Uterus (tissue), 3 donors: ENCODE measurements at regions not wholly inside any gene's neighbourhood (a gene's known extent, or its start where the extent isn't known, plus 50 kb on each side); places are given as distances from the start of the nearest gene placed in this dataset.
A peak's percentile ranks its signal among the peaks of the same experiment; 100 is the strongest.

Experiments
- DNase-seq, 2 donors: peaks; one replicate each; pipeline ENCODE4 v3.0.0-alpha.2; 2019 to 2020
- H3K27ac ChIP-seq, 2 donors: fragments of 200-600 bp; sonication (generic); 1 replicate in 1 of 2; 2 replicates in 1 of 2; pipeline ENCODE4 v1.5.1; 2016 to 2018
- H3K27me3 ChIP-seq, 2 donors: fragments of 200-600 bp; sonication (generic); one replicate each; pipeline ENCODE4 v1.5.1; 2018 to 2019; ENCODE audit warnings: control low read depth in 1 of 2
- H3K36me3 ChIP-seq, 2 donors: fragments of 200-600 bp; sonication (generic); one replicate each; pipeline ENCODE4 v1.5.1; 2019; ENCODE audit warnings: control low read depth in 1 of 2
- H3K4me1 ChIP-seq, 2 donors: fragments of 200-600 bp; sonication (generic); one replicate each; pipeline ENCODE4 v1.5.1; 2018 to 2019; ENCODE audit warnings: control low read depth in 1 of 2
- H3K4me3 ChIP-seq, 2 donors: fragments of 200-600 bp; sonication (generic); 1 replicate in 1 of 2; 2 replicates in 1 of 2; pipeline ENCODE4 v1.5.1; 2018 to 2019; ENCODE audit warnings: mild to moderate bottlenecking in 1 of 2
- H3K9me3 ChIP-seq, 2 donors: fragments of 200-600 bp; sonication (generic); one replicate each; pipeline ENCODE4 v1.5.1; 2019; ENCODE audit warnings: control low read depth in 1 of 2
- POLR2A ChIP-seq, 2 donors: fragments of 450-650 bp; IDR thresholded peaks; one replicate each; pipeline ENCODE4 v1.6.1; 2016; ENCODE audit warnings: antibody characterized with exemption in 2 of 2, mild to moderate bottlenecking in 1 of 2, moderate library complexity in 1 of 2
- intact Hi-C: fragments of 100-400 bp; cut with DNase I; formaldehyde crosslinking; loops from one replicate; pipeline ENCODE4 v1.15.1; 2023; ENCODE audit warnings: low total_unique reads
- TF ChIP-seq, protein P1 (sequence below), 4 experiments: fragments of 200-600 bp in 2 of 4; fragments of 450-650 bp in 2 of 4; sonication (generic) in 2 of 4; IDR thresholded peaks; one replicate each; pipeline ENCODE4 v1.5.1; 2016 to 2019; ENCODE audit warnings: antibody characterized with exemption in 4 of 4, mild to moderate bottlenecking in 2 of 4, moderate library complexity in 1 of 4
- donor health status: DM: yes; HTN: yes; CAD: no.

DNA sequence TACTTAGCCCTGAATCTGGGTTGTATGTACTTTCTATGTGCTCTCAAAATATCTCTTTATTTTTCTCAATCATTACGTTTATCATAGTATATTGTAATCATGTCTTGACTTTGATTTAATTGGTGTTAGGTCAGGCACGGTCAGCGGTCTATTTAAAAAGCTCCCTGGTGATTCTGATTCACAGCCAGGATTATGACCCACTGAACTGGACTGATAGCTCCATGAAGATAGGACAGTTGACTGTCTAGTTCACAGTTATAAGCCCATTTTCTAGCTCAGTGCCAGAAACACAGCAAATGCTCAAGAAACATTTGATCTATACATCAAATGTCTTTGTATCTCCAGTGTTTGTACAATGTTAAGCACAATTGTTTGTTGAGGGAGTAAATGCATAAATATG lies 111.5 kb upstream of the CCN2 start:
- no peak overlapping the region for H3K27ac ChIP-seq
- H3K4me1 ChIP-seq, result peaks cover 0 to 3% of the 10 kb centered on the region in 2 donors
- H3K9me3 ChIP-seq, result no peaks in the 10 kb centered on the region
- no peak for TF ChIP-seq POLR2A (IDR thresholded peaks at IDR 0.05)
- TF ChIP-seq, protein P1, sequence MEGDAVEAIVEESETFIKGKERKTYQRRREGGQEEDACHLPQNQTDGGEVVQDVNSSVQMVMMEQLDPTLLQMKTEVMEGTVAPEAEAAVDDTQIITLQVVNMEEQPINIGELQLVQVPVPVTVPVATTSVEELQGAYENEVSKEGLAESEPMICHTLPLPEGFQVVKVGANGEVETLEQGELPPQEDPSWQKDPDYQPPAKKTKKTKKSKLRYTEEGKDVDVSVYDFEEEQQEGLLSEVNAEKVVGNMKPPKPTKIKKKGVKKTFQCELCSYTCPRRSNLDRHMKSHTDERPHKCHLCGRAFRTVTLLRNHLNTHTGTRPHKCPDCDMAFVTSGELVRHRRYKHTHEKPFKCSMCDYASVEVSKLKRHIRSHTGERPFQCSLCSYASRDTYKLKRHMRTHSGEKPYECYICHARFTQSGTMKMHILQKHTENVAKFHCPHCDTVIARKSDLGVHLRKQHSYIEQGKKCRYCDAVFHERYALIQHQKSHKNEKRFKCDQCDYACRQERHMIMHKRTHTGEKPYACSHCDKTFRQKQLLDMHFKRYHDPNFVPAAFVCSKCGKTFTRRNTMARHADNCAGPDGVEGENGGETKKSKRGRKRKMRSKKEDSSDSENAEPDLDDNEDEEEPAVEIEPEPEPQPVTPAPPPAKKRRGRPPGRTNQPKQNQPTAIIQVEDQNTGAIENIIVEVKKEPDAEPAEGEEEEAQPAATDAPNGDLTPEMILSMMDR (IDR thresholded peaks at IDR 0.05), result no peak
- intact Hi-C loops, result no loop called here
- H3K4me3 ChIP-seq, result no peak overlapping the region
- no peaks in the 10 kb centered on the region for H3K36me3 ChIP-seq
- no peaks in the 10 kb centered on the region for H3K27me3 ChIP-seq
- DNase-seq, result no peak

DNA sequence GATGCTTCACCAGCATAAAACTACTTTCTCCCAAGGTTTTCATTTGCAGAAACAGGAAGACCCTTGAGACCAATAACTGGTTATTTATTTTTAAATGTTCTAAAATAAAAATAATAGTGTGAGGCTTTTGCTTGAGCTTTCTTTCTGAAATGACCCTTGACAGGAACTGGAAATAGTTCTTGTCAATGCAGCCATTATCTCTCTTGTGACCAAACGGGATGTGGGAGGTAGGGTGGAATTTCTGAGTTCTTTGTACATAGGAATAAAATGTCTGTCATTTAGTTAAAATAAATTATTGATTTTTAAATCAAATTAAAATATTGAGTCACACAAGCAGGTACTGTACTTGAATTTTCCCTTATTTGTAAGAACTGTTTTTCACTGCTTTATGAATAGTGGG lies 110.2 kb upstream of the CCN2 start:
- Histone ChIP-seq H3K4me1 (peaks cover 0 to 3% of the 10 kb centered on the region in 2 donors), H3K27ac (no peak overlapping the region), H3K36me3 (no peaks in the 10 kb centered on the region), H3K27me3 (no peaks in the 10 kb centered on the region), H3K4me3 (no peak overlapping the region), H3K9me3 (no peaks in the 10 kb centered on the region)
- DNase-seq, result no peak
- intact Hi-C loops, result no loop called here
- TF ChIP-seq, protein P1 (IDR thresholded peaks at IDR 0.05), result no peak
- TF ChIP-seq POLR2A (IDR thresholded peaks at IDR 0.05), result no peak

DNA sequence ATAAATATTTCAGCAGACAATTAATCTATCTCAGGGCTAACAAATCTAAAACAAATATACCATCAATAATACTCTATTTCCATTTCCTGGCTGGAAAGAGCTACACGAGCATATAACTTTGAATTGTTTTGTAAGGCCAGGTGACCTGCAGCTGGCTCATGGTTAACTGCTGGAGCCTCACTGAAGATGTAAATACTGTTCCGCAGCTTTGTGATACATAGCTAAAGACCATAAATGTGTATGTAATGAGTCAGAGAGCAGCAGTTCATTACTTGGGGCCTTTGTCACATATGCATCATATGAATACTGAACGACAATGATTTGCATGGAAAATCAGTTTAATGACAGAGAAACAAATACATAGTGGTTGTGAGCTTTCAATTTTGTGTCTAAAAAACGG lies 109.4 kb upstream of the CCN2 start:
- no peaks in the 10 kb centered on the region for H3K36me3 ChIP-seq
- no peak for DNase-seq
- H3K4me1 ChIP-seq, result peaks cover 0 to 3% of the 10 kb centered on the region in 2 donors
- no peaks in the 10 kb centered on the region for H3K9me3 ChIP-seq
- no peaks in the 10 kb centered on the region for H3K27me3 ChIP-seq
- intact Hi-C loops, result no loop called here
- TF ChIP-seq, protein P1 (IDR thresholded peaks at IDR 0.05), result no peak
- no peak for TF ChIP-seq POLR2A (IDR thresholded peaks at IDR 0.05)
- no peak overlapping the region for H3K4me3 ChIP-seq
- H3K27ac ChIP-seq, result no peak overlapping the region

- Histone ChIP-seq H3K4me3 (no peak overlapping the region), H3K27me3 (no peaks in the 10 kb centered on the region), H3K4me1 (peaks cover 0 to 3% of the 10 kb centered on the region in 2 donors), H3K9me3 (no peaks in the 10 kb centered on the region), H3K27ac (peak overlapping the region in 1 of 2 donors; percentile 51), H3K36me3 (no peaks in the 10 kb centered on the region)
- TF ChIP-seq POLR2A (IDR thresholded peaks at IDR 0.05), result no peak
- TF ChIP-seq, protein P1 (IDR thresholded peaks at IDR 0.05), result no peak
- intact Hi-C loops, result no loop called here
- peak in 1 of 2 donors; percentile 22 for DNase-seq
These were observed 107.8 kb upstream of the CCN2 start for GRCh38 chr6:132058975-132059374.

GRCh38 chr6:132054525-132054924 lies 103.4 kb upstream of the CCN2 start:
- intact Hi-C loops, result no loop called here
- no peaks in the 10 kb centered on the region for H3K36me3 ChIP-seq
- no peak for DNase-seq
- no peak overlapping the region for H3K4me3 ChIP-seq
- H3K9me3 ChIP-seq, result no peaks in the 10 kb centered on the region
- no peaks in the 10 kb centered on the region for H3K4me1 ChIP-seq
- H3K27ac ChIP-seq, result no peak overlapping the region
- TF ChIP-seq POLR2A (IDR thresholded peaks at IDR 0.05), result no peak
- TF ChIP-seq, protein P1 (IDR thresholded peaks at IDR 0.05), result no peak
- H3K27me3 ChIP-seq, result no peaks in the 10 kb centered on the region
